Hematopoietic multipotent progenitor cell treated with erythropoietin and hydrocortisone succinate and interleukin-3 and kit ligand, for 6 days (in vitro differentiated cells): ENCODE measurements at regions not wholly inside any gene's neighbourhood (a gene's known extent, or its start where the extent isn't known, plus 50 kb on each side); places are given as distances from the start of the nearest gene placed in this dataset.

Source experiments
- DNase-seq: peaks from one replicate; pipeline ENCODE4 v3.0.0-alpha.2; 2015

DNA sequence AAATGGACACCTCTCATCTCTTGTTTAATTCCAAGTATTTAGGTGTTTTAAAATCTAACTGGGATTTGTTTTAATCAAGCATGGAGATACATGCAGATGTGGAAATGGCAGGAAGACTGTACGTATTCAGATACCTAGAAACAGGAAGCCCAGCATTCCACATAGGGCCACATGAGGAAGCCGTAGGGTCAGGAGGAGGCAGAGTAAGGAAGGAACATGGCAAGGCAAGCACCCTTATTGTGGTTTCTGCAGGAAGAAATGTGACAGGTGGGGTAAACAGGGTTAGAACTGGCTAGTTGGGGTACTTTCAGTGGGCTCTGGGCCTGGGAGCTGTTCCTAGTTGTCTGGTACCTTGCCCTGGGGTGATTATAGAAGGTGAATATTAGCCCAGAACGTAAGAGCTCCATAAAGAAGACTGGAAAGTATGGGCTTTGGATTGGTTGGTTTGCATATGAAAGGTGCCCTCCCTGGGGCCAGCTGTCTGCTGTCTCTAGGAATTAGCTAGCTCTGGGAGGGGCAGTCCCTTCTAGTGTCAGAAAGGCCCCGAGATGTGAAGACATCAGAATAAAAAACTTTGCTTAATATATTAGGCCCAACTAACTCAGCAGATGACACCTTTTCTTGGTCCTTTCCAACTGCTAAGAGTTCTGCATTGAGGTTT, 107.7 kb upstream of the CADPS start:
- DNase-seq: no peak

DNA sequence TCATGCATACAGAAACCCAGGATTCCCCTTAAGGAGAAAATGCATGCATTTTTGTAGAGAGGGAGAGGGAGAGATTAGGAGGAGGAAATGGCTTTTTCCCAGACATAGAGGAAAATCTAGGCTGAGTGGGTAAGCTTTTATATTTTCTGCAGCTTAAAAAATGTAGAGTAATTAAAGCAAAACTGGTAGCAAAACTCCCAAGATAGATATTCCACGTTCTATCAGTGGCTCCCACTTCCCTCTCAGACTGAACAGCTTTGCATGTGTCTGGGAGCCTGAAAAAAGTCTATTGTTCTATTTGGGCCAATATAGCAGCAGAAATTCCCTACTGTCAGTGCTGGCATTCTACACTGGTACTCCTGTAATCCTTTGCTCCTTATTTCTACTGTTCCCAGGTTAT, 110.8 kb upstream of the CADPS start:
- no peak for DNase-seq

DNA sequence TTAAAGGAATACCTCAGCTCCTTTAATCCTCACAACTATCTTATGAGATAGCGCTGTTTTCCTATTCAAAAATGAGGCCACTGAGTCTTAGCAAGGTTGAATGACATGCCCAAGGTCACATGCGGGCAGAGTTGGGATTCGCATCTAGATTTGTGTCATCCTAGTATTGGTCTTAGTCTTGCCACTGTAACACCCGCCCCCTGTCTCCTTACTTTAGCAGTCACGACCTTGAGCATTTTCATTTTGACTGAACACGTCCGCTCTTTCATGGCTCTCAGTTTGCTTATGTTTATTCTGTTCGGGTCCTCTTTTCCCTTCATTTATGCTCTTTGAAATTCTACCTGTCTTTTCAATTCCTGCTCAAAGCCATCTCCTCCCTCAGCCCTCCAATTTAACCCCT, 112.5 kb upstream of the CADPS start:
- no peak for DNase-seq

DNA sequence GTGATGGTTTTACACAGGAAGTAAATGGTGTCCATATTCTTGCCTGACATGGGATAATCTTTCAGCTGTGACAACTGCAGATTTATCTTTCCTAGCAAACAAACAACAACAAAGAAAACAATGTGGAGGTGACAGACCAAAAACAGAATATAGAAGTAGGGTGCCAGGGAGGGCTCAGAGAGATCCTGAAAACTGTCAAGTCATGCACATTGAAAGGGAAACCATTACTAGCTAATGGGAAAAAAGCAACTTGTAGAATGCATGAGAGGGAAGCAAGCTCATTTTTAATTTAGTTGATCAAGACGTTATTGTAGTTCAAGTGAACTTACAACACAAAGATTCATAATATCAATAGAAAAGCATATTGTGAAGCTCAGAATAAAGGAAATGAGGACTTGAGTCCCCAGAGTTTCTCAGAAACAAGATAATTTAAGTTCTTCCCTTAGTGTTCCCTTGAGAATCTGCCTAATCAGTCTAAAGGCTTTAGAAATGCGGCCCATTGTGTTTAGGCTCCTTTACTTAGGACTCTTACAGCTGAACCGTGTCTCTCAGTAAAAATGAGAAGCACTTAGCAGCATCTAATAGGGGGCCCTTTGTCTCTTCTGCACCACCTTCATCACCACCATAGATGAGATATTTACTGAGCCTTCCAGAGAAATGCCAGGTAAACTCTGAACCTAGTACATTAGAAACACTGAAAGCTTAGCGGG, 115.6 kb upstream of the CADPS start:
- DNase-seq: no peak

DNA sequence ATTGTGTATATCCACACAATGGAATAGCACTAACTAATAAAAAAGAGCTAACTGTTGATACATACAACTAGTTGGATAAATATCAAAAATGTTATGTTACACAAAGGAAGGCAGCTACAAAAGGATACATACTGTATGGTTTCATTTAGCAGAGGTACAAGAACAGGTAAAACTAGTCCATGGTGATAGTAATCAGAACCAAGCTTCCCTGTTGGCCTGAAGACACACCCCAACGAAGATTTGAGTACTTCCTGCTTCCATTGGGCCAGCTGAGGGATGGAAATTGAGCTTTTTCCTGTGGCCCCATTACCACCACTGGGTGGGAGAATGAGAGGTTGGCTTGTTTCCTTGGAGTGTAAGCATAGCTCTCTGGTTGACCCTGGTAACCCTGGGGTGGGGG, 117.3 kb upstream of the CADPS start:
- DNase-seq: no peak

DNA sequence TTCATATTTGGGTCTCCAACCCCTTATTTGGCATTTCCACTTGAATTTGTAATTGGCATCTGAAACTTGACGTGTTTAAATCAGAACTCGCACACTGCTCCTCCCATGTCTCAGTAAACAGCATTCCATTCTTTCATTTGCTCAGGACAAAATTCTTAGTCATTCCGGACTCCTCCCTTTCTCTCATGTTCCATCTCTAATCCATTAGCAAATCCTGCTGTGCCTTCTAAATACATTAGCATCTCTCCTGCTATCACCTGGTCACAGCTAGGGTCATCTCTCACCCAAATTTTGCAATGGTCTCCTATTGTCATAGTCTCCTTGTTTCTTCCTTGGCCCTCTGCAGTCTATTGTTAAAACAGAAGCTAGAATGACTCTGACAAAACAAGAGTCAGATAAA, 119.9 kb upstream of the CADPS start:
- DNase-seq: no peak

DNA sequence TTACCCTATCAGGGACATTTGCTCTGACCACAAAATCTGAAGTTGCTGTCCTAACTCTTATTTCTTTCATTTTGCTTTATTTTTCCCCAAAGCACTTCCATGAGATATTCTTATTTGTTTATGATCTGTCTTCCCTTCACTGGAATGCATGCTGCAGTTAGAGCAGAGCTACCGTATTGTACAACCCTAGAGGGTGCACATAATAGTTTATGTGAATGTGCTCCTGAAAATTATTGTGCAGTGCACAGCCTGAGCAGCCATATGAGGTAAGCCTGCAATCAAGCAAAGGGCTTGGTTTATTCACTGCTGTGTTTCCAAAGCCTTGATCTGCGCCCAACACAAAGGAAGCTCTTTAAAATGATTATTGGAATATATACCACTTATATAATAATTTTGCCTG, 120.3 kb upstream of the CADPS start:
- DNase-seq: no peak

DNA sequence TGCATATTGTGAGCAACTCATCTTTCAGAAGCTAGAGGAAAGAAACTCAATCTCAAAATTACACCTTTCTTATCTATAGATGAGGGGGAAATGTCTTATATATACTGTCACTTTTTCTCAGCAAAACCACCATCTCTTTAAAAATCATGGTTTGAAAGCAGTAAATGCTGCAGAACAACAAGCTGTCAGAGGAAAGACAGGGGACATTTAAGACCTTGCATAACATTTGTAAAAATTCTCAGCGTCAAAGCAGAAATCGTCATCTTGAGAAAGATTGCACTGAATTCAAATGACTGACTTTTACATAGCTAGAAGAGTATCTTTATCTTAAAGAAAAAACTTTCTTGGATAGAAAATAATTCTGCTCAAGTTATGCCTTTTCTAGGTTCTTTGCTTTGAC, 122.2 kb upstream of the CADPS start:
- DNase-seq: no peak

DNA sequence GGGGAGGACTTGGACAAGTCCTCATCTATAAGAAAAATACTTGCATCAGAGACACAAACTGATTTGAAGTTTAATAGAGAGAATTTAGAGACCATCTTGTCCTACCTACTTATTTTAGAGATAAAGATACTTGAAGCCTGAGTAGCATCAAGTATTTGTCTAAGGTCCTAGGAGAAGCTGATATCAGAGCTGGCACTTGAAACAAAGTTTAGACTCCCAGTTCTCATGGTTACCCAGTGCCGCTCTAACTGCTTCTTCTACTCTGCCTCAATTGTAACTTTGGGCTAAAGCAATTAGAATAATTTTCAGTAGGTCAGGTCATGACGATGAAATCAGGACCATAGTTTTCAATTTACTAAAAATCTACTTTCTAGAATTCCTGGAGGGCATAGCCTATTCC, 123.9 kb upstream of the CADPS start:
- no peak for DNase-seq

DNA sequence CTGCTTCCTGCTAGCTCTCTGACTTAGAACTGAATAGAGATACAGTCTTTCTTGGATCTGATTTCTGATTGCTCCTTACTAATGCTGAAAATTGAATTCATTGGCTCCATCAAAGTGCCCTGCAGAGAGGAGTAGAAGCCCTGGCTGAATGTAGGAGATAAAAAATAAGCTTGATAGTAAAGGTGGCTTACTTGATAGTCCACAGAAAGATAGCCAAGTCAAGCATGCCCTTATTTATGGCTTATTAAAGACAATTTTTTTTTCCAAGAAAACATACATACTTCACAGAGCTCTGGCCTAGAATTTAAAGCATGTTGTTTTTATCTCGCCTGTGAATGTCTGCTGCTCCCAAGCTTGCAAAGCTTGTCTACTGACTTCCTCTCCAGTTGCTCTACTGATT, 124.6 kb upstream of the CADPS start:
- DNase-seq: no peak

DNA sequence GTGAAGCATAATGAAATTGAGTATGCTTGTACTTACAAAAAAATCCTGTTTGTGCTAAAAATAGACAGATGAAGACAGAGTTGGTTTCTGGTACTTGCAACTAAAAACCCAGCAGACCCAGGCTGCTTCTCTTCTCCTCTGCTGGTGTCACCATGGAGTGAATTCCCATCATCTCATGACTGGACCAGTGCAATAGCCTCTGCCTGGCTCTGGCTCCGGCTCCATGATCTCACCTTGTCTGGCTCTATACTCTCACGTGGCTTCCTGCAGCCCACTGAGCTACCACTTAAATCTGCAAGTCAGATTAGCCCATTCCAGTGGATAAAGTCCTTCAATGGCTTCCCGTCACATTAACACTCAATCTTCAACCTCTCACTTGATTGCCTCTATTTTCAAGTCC, 129.2 kb upstream of the CADPS start:
- no peak for DNase-seq

DNA sequence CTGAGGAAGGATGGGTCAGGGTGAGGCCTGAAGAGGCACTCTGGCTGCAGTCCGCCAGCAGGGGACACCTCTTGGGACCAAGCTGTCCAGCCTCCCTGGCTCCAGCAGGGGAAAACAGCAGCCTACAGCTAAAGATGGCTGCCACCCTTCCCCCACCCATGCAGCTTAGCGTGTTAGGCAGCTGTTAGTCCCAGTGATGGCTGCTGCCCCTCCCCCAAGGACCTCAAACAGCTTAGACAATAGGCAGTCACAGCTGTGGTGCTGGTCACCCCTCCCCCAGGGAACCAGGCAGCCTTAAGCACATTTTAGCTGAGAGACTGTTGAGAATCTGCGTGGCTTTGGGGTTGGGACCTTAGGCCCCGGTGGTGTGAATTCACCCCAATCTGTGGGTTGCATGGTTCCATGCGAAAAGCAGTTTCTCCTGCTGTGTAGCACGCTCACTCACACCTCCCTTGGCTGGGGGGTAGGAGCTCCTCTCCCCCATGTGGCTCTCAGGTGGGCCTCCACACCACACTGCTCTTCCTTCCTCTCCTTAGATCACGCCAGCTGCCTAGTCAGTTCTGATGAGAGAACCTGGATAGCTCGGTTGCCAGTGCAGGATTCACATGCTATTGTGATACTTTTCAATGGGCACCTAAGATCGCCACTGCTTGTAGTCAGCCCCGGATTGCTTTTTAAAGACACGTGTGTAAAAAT, 140.5 kb upstream of the CADPS start:
- no peak for DNase-seq

DNA sequence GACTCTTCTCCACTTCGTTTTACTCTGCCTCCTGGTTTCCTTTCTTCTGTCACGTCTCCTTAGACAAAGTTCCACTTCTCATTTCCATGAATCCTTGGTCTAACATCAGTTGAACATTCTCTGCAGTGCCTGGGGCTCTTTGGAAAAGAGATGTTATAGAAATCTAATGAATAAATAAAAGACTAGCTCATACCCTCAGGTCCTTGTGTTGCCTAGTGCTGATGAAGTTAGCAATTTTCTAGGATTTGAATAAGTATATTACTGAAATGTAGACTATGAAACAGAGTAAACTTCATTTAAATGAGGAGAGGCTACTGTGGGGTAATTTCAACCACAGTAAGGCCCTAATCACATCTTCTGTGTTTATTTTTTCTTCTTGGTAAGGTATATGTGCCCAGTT, 146.9 kb upstream of the CADPS start:
- DNase-seq: no peak

DNA sequence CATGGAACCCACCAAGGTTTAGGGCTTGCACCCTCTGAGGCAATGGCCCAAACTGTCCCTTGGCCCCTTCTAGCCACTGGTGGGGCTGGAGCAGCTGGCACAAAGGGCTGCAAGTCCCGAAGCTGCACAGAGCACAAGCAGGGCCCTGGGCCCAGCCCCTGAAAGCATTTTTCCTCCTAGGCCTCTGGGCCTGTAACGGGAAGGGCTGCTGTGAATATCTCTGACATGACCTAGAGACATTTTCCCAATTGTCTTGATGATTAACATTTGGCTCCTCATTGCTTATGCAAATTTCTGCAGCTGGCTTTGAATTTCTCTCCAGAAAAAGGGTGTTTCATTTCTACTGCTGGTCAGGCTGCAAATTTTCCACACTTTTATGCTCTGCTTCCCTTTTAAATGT, 151.5 kb upstream of the CADPS start:
- no peak for DNase-seq

DNA sequence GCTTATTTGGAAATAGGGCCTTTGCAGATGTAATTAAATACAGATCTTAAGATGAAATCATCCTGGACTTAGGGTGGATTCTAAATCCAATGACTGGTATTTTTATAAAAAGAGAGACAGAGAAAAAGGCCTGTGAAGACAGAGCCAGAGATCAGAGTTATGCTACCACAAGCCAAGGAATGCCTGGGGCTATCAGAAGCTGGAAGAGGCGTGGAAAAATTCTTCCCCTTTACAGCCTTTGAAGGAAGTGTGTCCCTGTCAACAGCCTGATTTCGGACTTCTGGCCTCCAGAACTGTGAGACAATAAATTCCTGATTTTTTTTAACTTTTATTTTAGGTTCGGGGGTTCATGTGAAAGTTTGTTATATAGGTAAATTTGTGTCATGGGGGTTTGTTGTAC, 154.1 kb upstream of the CADPS start:
- DNase-seq: no peak

DNA sequence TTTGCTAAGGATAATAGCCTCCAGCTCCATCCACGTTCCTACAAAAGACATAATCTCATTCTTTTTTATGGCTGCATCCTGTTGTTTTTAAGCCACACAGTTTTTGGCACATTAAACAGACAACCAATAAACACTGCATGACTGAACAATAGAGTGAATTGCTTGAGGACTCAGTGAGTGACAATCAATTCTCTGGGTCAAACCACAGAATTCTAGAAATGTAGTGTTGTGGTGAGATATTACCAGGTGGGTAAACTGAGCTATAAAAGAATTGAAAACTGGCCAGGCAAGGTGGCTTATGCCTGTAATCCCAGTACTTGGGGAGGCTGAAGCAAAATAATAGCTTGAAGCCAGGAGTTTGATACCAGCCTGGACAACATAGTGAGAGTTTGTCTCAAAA, 154.7 kb upstream of the CADPS start:
- DNase-seq: no peak

DNA sequence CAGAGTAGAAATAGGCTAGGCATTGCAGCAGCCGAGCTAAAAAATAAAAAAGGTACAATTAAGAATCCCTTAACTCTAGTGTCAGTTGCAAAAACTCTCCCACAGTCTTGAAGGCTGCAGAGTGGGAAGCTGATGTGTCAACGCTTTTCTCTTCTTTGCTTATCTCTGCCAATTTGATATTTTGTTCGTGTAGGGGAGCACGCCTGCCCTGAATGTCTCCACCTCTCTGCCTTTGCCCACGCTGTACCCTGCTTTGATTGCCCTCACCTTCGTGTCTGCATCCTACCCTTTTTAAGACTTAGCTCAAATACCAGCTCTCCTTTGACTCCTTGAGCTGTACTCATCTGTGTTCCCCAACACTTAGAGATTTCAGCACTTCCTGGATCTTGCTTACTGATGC, 155.4 kb upstream of the CADPS start:
- no peak for DNase-seq

DNA sequence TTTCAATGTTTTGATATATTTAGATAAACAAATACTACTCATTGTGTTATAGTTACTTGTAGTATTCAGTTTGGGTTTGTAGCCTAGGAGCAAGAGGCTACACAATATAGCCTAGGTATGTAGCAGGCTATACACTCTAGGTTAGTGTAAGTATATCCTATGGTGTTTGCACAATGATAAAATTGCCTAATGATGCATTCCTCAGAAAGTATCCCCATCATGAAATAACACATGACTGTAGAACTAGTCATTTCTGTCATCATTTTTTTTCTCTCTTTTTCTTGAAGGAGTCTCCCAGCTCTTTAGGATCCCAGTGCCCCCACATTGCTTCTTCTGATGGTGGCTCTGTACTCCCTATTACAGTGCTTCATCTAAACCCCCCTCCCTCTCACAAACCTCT, 157.7 kb upstream of the CADPS start:
- no peak for DNase-seq

DNA sequence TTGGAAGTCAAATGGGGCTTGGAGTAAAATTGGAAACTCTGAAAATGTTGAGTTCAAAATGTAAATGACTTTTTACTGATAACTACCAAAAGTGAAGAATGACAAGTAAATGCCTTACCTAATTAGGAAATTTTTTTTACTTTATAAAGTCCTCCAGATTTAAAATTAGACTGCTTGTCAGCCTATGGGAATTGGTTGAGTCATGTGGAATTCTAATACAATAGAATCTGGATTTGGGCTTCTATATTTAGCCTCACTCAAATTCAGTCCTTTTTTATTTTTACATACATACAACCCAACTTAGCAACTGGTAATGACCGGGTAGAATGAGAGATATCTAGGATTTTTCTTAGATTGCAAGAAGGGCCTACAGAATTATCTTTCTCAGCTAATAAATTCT, 158.9 kb upstream of the CADPS start:
- DNase-seq: no peak

DNA sequence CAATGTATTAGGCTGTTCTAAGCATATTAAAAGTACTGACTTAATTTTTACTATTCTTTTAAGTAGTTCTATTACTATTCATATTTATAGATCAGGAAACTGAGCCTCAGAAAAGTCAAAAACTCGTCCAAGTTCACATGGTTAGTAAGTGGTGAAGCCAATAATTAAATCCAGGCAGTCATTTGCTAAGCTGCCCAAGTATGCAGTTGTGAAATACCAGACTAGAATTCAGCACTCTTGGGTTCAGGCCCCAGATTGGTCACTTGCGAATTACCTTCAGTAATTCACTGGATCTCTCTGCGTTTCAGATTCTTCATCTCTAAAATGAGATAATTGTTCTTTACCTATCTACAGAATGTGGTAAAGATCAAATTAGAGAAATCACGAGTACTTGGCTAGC, 161.9 kb upstream of the CADPS start:
- no peak for DNase-seq

DNA sequence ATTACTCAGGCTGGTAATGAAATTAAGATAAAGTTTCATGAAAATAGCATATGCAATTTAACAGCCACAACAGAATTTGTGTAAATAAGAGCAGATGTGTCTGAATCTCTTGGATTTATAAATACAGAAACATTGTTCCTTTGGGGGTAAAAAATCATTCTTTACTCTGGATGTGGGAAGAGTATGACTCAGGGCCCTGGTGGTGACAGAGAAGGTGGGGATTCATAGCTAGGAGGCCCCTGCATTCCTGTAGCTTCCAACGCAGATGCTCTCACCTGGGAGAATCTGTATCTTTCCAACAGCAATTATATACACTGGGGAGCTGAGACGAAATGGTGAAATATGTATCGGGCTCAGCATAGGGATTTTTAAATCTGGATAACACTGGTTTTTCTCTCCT, 167.6 kb upstream of the CADPS start:
- DNase-seq: no peak

DNA sequence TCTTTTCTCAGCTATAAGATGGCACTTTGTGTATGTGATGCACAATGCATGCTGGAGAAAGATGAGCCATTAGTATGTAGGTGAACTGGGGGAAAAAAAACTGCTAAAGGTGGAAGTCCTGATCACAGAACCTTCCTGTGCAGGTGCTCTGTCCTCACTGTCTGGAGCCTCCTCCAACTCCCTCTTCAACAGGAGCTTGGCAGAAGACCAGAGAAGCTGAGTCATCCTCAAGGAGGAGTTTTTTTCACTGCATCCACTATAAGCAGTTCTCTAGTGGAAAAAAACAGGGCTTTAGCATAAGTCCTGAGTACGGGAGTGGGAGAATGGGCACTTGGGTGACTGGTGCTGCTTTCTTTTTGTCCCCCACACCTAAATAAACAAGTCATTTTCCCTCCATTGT, 168.4 kb upstream of the CADPS start:
- DNase-seq: no peak

DNA sequence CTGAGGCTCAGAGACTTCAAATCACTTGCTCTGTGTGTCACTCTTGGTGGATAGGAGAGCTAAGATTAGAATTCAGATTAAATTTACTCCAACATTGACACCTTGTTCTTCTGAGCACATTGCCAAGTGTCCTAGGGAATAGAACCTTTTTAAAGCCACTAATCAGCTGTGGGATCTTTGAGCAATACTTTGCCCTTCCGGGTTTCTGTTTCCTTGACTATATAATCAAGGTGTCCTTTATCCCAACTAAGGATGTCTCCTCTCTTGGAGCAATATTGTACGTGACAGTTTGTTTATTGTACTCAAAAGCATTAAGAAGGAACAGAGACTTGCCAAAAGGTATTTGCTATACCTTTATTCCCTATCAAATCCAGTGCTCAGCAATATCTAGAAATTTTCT, 170.9 kb upstream of the CADPS start:
- no peak for DNase-seq

DNA sequence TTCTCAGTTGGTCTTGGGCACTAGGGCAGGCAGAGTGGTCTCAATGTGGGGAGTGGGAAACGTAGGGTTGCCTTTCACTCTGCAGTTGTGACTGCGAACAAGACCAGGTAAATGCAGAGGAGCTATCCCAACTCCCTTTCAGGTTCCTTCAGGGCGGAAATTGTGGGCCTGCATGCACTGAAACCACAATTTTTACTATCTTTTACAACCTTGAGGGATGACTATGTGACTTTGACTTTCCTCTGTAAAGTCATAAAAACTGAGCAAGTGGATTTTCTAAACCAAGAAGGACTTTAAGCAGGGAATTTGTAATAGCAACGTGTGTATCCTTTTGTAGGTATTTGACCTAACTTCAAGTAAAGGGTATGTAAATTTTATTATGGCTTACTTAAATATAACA, 171.4 kb upstream of the CADPS start:
- DNase-seq: no peak

DNA sequence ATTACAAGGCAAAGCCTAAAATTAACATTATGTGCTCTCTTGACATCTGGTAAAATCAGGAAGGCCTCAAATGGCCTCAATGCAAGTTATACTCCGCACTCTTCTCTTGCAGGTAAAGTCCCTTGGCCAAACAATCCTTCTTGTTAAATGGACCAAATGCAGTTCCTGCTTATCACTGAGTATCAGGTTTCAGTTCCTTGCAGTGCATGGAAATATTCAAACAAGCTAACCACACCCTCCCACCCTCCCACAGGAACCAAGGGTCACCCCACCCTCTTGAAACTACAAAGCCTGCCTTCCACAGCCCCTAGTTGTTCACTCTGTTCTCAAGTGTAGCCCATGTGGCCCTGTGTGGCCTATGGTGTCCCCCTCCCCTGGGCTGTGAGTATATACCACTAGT, 171.9 kb upstream of the CADPS start:
- DNase-seq: no peak
